ENCODE measurements at regions not wholly inside any gene's neighbourhood (a gene's known extent, or its start where the extent isn't known, plus 50 kb on each side); places are given as distances from the start of the nearest gene placed in this dataset.

GRCh38 chr13:34863360-34864135 is 78.5 kb upstream of the NBEA start (continued):
- TF ChIP-seq, protein P1, sequence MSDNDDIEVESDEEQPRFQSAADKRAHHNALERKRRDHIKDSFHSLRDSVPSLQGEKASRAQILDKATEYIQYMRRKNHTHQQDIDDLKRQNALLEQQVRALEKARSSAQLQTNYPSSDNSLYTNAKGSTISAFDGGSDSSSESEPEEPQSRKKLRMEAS (IDR thresholded peaks at IDR 0.05): no peak; the same call in 1 of the 2 replicates
- TF ChIP-seq, protein P2, sequence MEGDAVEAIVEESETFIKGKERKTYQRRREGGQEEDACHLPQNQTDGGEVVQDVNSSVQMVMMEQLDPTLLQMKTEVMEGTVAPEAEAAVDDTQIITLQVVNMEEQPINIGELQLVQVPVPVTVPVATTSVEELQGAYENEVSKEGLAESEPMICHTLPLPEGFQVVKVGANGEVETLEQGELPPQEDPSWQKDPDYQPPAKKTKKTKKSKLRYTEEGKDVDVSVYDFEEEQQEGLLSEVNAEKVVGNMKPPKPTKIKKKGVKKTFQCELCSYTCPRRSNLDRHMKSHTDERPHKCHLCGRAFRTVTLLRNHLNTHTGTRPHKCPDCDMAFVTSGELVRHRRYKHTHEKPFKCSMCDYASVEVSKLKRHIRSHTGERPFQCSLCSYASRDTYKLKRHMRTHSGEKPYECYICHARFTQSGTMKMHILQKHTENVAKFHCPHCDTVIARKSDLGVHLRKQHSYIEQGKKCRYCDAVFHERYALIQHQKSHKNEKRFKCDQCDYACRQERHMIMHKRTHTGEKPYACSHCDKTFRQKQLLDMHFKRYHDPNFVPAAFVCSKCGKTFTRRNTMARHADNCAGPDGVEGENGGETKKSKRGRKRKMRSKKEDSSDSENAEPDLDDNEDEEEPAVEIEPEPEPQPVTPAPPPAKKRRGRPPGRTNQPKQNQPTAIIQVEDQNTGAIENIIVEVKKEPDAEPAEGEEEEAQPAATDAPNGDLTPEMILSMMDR (IDR thresholded peaks at IDR 0.05 in 2 of 3, conservative IDR thresholded peaks at IDR 0.05 in 1 of 3; ENCODE audit: borderline replicate concordance in 1 of 3, insufficient read depth in 1 of 3, low read depth in 2 of 3, low read length in 2 of 3): no peak
- TF ChIP-seq SIN3A (IDR thresholded peaks at IDR 0.05; ENCODE audit: low read depth): no peak
- no peak for TF ChIP-seq EGR1 (IDR thresholded peaks at IDR 0.05; ENCODE audit: low read depth)
- TF ChIP-seq, protein P3, sequence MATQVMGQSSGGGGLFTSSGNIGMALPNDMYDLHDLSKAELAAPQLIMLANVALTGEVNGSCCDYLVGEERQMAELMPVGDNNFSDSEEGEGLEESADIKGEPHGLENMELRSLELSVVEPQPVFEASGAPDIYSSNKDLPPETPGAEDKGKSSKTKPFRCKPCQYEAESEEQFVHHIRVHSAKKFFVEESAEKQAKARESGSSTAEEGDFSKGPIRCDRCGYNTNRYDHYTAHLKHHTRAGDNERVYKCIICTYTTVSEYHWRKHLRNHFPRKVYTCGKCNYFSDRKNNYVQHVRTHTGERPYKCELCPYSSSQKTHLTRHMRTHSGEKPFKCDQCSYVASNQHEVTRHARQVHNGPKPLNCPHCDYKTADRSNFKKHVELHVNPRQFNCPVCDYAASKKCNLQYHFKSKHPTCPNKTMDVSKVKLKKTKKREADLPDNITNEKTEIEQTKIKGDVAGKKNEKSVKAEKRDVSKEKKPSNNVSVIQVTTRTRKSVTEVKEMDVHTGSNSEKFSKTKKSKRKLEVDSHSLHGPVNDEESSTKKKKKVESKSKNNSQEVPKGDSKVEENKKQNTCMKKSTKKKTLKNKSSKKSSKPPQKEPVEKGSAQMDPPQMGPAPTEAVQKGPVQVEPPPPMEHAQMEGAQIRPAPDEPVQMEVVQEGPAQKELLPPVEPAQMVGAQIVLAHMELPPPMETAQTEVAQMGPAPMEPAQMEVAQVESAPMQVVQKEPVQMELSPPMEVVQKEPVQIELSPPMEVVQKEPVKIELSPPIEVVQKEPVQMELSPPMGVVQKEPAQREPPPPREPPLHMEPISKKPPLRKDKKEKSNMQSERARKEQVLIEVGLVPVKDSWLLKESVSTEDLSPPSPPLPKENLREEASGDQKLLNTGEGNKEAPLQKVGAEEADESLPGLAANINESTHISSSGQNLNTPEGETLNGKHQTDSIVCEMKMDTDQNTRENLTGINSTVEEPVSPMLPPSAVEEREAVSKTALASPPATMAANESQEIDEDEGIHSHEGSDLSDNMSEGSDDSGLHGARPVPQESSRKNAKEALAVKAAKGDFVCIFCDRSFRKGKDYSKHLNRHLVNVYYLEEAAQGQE (IDR thresholded peaks at IDR 0.05; ENCODE audit: low read depth): no peak
- TF ChIP-seq ZFX (IDR thresholded peaks at IDR 0.05): no peak
- TF ChIP-seq SRF (IDR thresholded peaks at IDR 0.05; ENCODE audit: low read depth): 0 out of 2 replicates have a peak, but pooled peaks have one; percentile 47
- TF ChIP-seq POLR2AphosphoS5 (IDR thresholded peaks at IDR 0.05; ENCODE audit: low read depth, low read length): peak; percentile 23; the same call in 1 of the 2 replicates
- 0 out of 2 replicates have a peak, but pooled peaks have one; percentile 10 for TF ChIP-seq RAD21 (IDR thresholded peaks at IDR 0.05; ENCODE audit: low read depth)
